ENCODE measurements at regions not wholly inside any gene's neighbourhood (a gene's known extent, or its start where the extent isn't known, plus 50 kb on each side); places are given as distances from the start of the nearest gene placed in this dataset.

DNA sequence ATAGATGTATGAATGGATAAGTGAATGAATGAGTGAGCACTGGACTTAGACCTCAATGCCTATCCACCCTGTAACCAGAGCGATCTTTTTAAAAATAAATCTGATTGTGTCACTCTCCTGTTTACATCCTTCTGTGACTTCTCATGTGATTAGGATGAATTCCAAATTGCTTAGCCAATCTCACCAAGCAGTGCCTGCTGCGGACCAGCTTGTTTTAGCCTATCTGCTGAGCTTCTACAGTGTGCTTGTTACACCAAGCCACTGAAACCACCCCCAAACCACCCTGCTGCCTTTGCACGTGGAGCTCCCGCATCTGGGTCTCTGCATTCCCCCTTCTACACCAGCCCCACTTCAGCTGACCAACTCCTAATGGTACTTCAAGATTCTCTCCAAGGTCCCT, 265.4 kb downstream of the EN1 start:
- Mint-ChIP-seq H3K27ac (ENCODE audit: unreplicated experiment) (no peak overlapping the region), H3K27me3 (ENCODE audit: unreplicated experiment) (peaks cover 30% of the 10 kb centered on the region)

DNA sequence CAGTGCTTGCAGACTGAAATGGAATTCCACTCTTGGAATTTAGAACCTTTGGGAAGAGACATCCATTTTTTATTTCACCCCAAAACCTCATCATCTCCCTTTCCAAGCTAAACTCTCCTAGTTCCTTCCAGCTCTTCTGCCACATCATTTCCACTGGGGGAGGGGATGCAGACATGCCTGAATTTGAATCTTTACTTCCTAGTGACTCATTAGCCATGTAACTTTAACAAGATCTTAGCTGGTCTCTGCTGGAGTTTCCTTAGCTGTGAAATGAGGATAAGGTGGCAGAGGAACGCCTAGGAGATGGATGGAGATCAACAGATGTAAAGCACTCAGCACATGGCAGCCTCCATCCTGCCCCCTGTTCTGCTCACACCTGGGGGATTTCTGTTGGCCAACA, 266.8 kb downstream of the EN1 start:
- no peak for TF ChIP-seq CTCF (IDR thresholded peaks at IDR 0.05; ENCODE audit: unreplicated experiment)
- CTCF ChIA-PET = no interaction called here
- Mint-ChIP-seq H3K9me3 (ENCODE audit: low read depth, unreplicated experiment) (no peaks in the 10 kb centered on the region), H3K27me3 (ENCODE audit: unreplicated experiment) (peaks cover 30% of the 10 kb centered on the region), H3K36me3 (ENCODE audit: insufficient read depth, unreplicated experiment) (no peaks in the 10 kb centered on the region), H3K27ac (ENCODE audit: unreplicated experiment) (no peak overlapping the region), H3K4me3 (ENCODE audit: low read depth, unreplicated experiment) (no peak overlapping the region), H3K4me1 (ENCODE audit: low read depth, unreplicated experiment) (no peaks in the 10 kb centered on the region)
- no TSS peak for BruUV-seq (replicated peaks)
- intact Hi-C loops (cut with micrococcal nuclease; ENCODE audit: unreplicated experiment) = no loop called here
- DNase-seq = no peak

More for the DNA sequence above, 265.4 kb downstream of the EN1 start:
- Mint-ChIP-seq H3K36me3 (ENCODE audit: insufficient read depth, unreplicated experiment) (no peaks in the 10 kb centered on the region), H3K4me3 (ENCODE audit: low read depth, unreplicated experiment) (no peak overlapping the region), H3K4me1 (ENCODE audit: low read depth, unreplicated experiment) (no peaks in the 10 kb centered on the region), H3K9me3 (ENCODE audit: low read depth, unreplicated experiment) (no peaks in the 10 kb centered on the region)
- no TSS peak for BruUV-seq (replicated peaks)
- intact Hi-C loops (cut with micrococcal nuclease; ENCODE audit: unreplicated experiment) = no loop called here
- TF ChIP-seq CTCF (IDR thresholded peaks at IDR 0.05; ENCODE audit: unreplicated experiment) = no peak
- CTCF ChIA-PET = no interaction called here
- no peak for DNase-seq

GRCh38 chr2:118580107-118580506, 267.3 kb downstream of the EN1 start:
- peaks cover 30% of the 10 kb centered on the region for H3K27me3 Mint-ChIP-seq (ENCODE audit: unreplicated experiment)
- no peaks in the 10 kb centered on the region for H3K9me3 Mint-ChIP-seq (ENCODE audit: low read depth, unreplicated experiment)
- TF ChIP-seq CTCF (IDR thresholded peaks at IDR 0.05; ENCODE audit: unreplicated experiment) = no peak
- CTCF ChIA-PET = no interaction called here
- H3K4me3 Mint-ChIP-seq (ENCODE audit: low read depth, unreplicated experiment) = no peak overlapping the region
- H3K36me3 Mint-ChIP-seq (ENCODE audit: insufficient read depth, unreplicated experiment) = no peaks in the 10 kb centered on the region
- intact Hi-C loops (cut with micrococcal nuclease; ENCODE audit: unreplicated experiment) = no loop called here
- H3K27ac Mint-ChIP-seq (ENCODE audit: unreplicated experiment) = no peak overlapping the region
- H3K4me1 Mint-ChIP-seq (ENCODE audit: low read depth, unreplicated experiment) = no peaks in the 10 kb centered on the region
- no TSS peak for BruUV-seq (replicated peaks)
- no peak for DNase-seq

DNA sequence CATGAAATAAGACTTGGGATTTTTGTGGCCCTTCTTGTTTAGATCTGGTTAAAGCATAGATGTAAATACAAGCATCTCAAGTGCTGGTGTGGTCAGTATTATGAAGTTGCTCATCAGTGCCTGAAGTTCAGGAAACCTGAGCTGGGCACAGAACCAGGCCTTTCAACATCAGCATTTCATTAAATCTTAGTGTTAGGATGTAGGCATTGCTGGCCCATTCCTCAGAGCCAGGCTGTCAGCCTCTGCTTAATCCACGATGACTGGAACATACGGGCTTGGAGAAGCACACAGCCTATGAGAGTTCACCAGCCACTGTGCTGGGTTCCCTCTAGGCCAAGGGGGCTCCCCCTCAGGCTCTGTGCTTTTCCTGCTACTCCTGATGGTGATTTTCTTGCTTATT, 270.2 kb downstream of the EN1 start:
- no peak overlapping the region for H3K27ac Mint-ChIP-seq (ENCODE audit: unreplicated experiment)
- H3K36me3 Mint-ChIP-seq (ENCODE audit: insufficient read depth, unreplicated experiment) = no peaks in the 10 kb centered on the region
- CTCF ChIA-PET = no interaction called here
- peaks cover 38% of the 10 kb centered on the region for H3K27me3 Mint-ChIP-seq (ENCODE audit: unreplicated experiment)
- no peaks in the 10 kb centered on the region for H3K9me3 Mint-ChIP-seq (ENCODE audit: low read depth, unreplicated experiment)
- no TSS peak for BruUV-seq (replicated peaks)
- H3K4me3 Mint-ChIP-seq (ENCODE audit: low read depth, unreplicated experiment) = no peak overlapping the region
- intact Hi-C loops (cut with micrococcal nuclease; ENCODE audit: unreplicated experiment) = no loop called here
- no peaks in the 10 kb centered on the region for H3K4me1 Mint-ChIP-seq (ENCODE audit: low read depth, unreplicated experiment)
- no peak for DNase-seq
- no peak for TF ChIP-seq CTCF (IDR thresholded peaks at IDR 0.05; ENCODE audit: unreplicated experiment)
